ENCODE measurements at regions not wholly inside any gene's neighbourhood (a gene's known extent, or its start where the extent isn't known, plus 50 kb on each side); places are given as distances from the start of the nearest gene placed in this dataset.

DNA sequence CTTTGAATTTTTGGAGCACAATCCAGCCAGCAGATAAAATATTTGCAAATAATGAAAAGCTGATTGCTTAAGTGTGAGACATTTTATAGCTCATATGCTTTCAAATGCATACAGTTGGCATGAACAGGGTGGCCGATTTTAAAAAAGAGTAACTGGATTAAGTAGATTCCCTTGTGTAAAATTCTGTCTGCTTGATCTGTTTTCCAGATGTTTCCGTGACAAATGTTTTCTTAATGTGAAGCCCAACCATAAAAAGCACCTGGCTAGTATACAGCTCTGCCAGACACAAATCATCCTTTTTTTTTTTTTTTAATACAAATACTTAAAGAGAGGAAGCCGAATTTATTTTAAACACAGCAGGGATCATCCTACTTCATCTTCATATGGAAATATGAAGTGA lies 440.7 kb downstream of the CCER1 start:
- Histone ChIP-seq H3K23ac (ENCODE audit: insufficient read length, low read depth, low read length) (no peak overlapping the region), H3T11ph (ENCODE audit: low read length) (no peak overlapping the region), H3K18ac (ENCODE audit: insufficient read length, low read depth, low read length) (no peak overlapping the region), H3K4ac (ENCODE audit: low read depth, low read length) (no peak overlapping the region), H2AFZ (ENCODE audit: low read length) (no peak overlapping the region), H3K4me2 (ENCODE audit: insufficient read depth, insufficient read length, low read length) (no peak overlapping the region), H4K8ac (replicated peaks; ENCODE audit: insufficient read length, low read depth, low read length) (no peak overlapping the region), H3K9me3 (ENCODE audit: control insufficient read depth, low read depth, low read length) (no peaks in the 10 kb centered on the region), H4K5ac (ENCODE audit: insufficient read length, low read depth, low read length) (no peak overlapping the region), H2BK12ac (ENCODE audit: insufficient read length, low read depth, low read length) (no peak overlapping the region), H4K91ac (ENCODE audit: insufficient read length, low read depth, low read length) (no peak overlapping the region), H3K23me2 (ENCODE audit: insufficient read length, low read depth, low read length, poor library complexity, severe bottlenecking) (no peaks in the 10 kb centered on the region), H3K14ac (ENCODE audit: insufficient read depth, low read length) (no peak overlapping the region), H4K20me1 (ENCODE audit: control insufficient read depth, insufficient read depth, insufficient read length) (no peaks in the 10 kb centered on the region), H3K9ac (ENCODE audit: extremely low read depth, insufficient read length, low read length) (no peak overlapping the region), H3K56ac (ENCODE audit: insufficient read length, low read depth, low read length) (no peak overlapping the region), H3K79me2 (ENCODE audit: insufficient read depth, low read length) (no peaks in the 10 kb centered on the region), H3K79me1 (ENCODE audit: insufficient read depth, low read depth, low read length, poor library complexity, severe bottlenecking) (no peaks in the 10 kb centered on the region), H3K27ac (ENCODE audit: insufficient read length, low read depth, low read length) (no peak overlapping the region), H2BK5ac (ENCODE audit: insufficient read length, low read length) (no peak overlapping the region), H2BK20ac (ENCODE audit: low read depth, low read length, poor library complexity, severe bottlenecking) (no peak overlapping the region), H3K4me1 (ENCODE audit: insufficient read depth, low read length) (peaks cover 6% of the 10 kb centered on the region; the same call in 1 of the 2 replicates), H3K27me3 (ENCODE audit: insufficient read depth, low read length) (no peaks in the 10 kb centered on the region), H2BK15ac (ENCODE audit: low read depth, low read length) (no peak overlapping the region), H2BK120ac (ENCODE audit: low read depth, low read length, poor library complexity, severe bottlenecking) (no peak overlapping the region), H2AK5ac (ENCODE audit: insufficient read length, low read length) (no peak overlapping the region)
- WGBS (ENCODE audit: extremely low coverage, insufficient read length, low lambda C conversion rate), result no CpG with 5 or more reads among the region's 3 CpGs
- H3K36me3 Mint-ChIP-seq (ENCODE audit: insufficient read depth in 1 of 3, low read depth in 3 of 3), result peaks cover 0 to 11% (median 0%) of the 10 kb centered on the region in 3 experiments; a peak in 3 of 7 replicates
- peaks cover 0 to 9% of the 10 kb centered on the region in 2 experiments; a peak in 3 of 5 replicates for H3K9me3 Mint-ChIP-seq
- H3K4me1 Mint-ChIP-seq, result peaks cover 22 to 24% of the 10 kb centered on the region in 2 experiments
- peak overlapping the region in 1 of 3 experiments; percentile 37; a peak in 3 of 7 replicates for H3K27ac Mint-ChIP-seq
- no peak overlapping the region for H3K4me3 Mint-ChIP-seq
- H3K27me3 Mint-ChIP-seq (ENCODE audit: low read depth), result no peaks in the 10 kb centered on the region
- DNase-seq, result no peak
- TF ChIP-seq, protein P1, sequence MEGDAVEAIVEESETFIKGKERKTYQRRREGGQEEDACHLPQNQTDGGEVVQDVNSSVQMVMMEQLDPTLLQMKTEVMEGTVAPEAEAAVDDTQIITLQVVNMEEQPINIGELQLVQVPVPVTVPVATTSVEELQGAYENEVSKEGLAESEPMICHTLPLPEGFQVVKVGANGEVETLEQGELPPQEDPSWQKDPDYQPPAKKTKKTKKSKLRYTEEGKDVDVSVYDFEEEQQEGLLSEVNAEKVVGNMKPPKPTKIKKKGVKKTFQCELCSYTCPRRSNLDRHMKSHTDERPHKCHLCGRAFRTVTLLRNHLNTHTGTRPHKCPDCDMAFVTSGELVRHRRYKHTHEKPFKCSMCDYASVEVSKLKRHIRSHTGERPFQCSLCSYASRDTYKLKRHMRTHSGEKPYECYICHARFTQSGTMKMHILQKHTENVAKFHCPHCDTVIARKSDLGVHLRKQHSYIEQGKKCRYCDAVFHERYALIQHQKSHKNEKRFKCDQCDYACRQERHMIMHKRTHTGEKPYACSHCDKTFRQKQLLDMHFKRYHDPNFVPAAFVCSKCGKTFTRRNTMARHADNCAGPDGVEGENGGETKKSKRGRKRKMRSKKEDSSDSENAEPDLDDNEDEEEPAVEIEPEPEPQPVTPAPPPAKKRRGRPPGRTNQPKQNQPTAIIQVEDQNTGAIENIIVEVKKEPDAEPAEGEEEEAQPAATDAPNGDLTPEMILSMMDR (conservative IDR thresholded peaks at IDR 0.05), result no peak

All from H9 (cell line).